ENCODE measurements at regions not wholly inside any gene's neighbourhood (a gene's known extent, or its start where the extent isn't known, plus 50 kb on each side); places are given as distances from the start of the nearest gene placed in this dataset.

GRCh38 chr4:14701896-14702295, 300.4 kb upstream of the CPEB2 start:
- H3K4me3 ChIP-seq (ENCODE audit: low read length), result no peak overlapping the region
- no peak for DNase-seq (ENCODE audit: low read depth, low spot score)

GRCh38 chr4:14708574-14708973, 293.7 kb upstream of the CPEB2 start:
- DNase-seq (ENCODE audit: low read depth, low spot score), result no peak
- H3K4me3 ChIP-seq (ENCODE audit: low read length), result no peak overlapping the region

- no peak overlapping the region for H3K4me3 ChIP-seq (ENCODE audit: low read length)
- DNase-seq (ENCODE audit: low read depth, low spot score), result no peak
Observed at GRCh38 chr4:14711259-14711658, 291.0 kb upstream of the CPEB2 start.

- DNase-seq (ENCODE audit: low read depth, low spot score), result no peak
- H3K4me3 ChIP-seq (ENCODE audit: low read length), result no peak overlapping the region
Observed at GRCh38 chr4:14716691-14717090, 285.6 kb upstream of the CPEB2 start.

GRCh38 chr4:14719053-14719452, 283.2 kb upstream of the CPEB2 start:
- H3K4me3 ChIP-seq (ENCODE audit: low read length), result no peak overlapping the region
- DNase-seq (ENCODE audit: low read depth, low spot score), result no peak

- no peak for DNase-seq (ENCODE audit: low read depth, low spot score)
Observed at GRCh38 chr4:14726441-14726840, 275.8 kb upstream of the CPEB2 start.

GRCh38 chr4:14726877-14727361, 275.4 kb upstream of the CPEB2 start:
- DNase-seq (ENCODE audit: low read depth, low spot score), result no peak
- H3K4me3 ChIP-seq (ENCODE audit: low read length), result no peak overlapping the region

More at GRCh38 chr4:14726441-14726840, 275.8 kb upstream of the CPEB2 start:
- no peak overlapping the region for H3K4me3 ChIP-seq (ENCODE audit: low read length)

- DNase-seq (ENCODE audit: low read depth, low spot score), result no peak
- no peak overlapping the region for H3K4me3 ChIP-seq (ENCODE audit: low read length)
Observed at GRCh38 chr4:14729282-14730000, 272.8 kb upstream of the CPEB2 start.

- no peak overlapping the region for H3K4me3 ChIP-seq (ENCODE audit: low read length)
- DNase-seq (ENCODE audit: low read depth, low spot score), result no peak
Observed at GRCh38 chr4:14742054-14742453, 260.2 kb upstream of the CPEB2 start.

GRCh38 chr4:14743172-14743571, 259.1 kb upstream of the CPEB2 start:
- H3K4me3 ChIP-seq (ENCODE audit: low read length), result no peak overlapping the region

GRCh38 chr4:14743601-14744000, 258.7 kb upstream of the CPEB2 start:
- DNase-seq (ENCODE audit: low read depth, low spot score), result no peak
- H3K4me3 ChIP-seq (ENCODE audit: low read length), result no peak overlapping the region

More at GRCh38 chr4:14743172-14743571, 259.1 kb upstream of the CPEB2 start:
- no peak for DNase-seq (ENCODE audit: low read depth, low spot score)

- no peak overlapping the region for H3K4me3 ChIP-seq (ENCODE audit: low read length)
- no peak for DNase-seq (ENCODE audit: low read depth, low spot score)
Observed at GRCh38 chr4:14744346-14744745, 257.9 kb upstream of the CPEB2 start.

- H3K4me3 ChIP-seq (ENCODE audit: low read length), result no peak overlapping the region
- DNase-seq (ENCODE audit: low read depth, low spot score), result no peak
Observed at GRCh38 chr4:14749910-14750309, 252.4 kb upstream of the CPEB2 start.

- no peak for DNase-seq (ENCODE audit: low read depth, low spot score)
- H3K4me3 ChIP-seq (ENCODE audit: low read length), result no peak overlapping the region
Observed at GRCh38 chr4:14752341-14753046, 249.8 kb upstream of the CPEB2 start.

GRCh38 chr4:14767142-14767541, 235.1 kb upstream of the CPEB2 start:
- DNase-seq (ENCODE audit: low read depth, low spot score), result no peak
- H3K4me3 ChIP-seq (ENCODE audit: low read length), result no peak overlapping the region

- no peak overlapping the region for H3K4me3 ChIP-seq (ENCODE audit: low read length)
- DNase-seq (ENCODE audit: low read depth, low spot score), result no peak
Observed at GRCh38 chr4:14768449-14768848, 233.8 kb upstream of the CPEB2 start.

- H3K4me3 ChIP-seq (ENCODE audit: low read length), result no peak overlapping the region
- no peak for DNase-seq (ENCODE audit: low read depth, low spot score)
Observed at GRCh38 chr4:14769993-14770392, 232.3 kb upstream of the CPEB2 start.

GRCh38 chr4:14771094-14771493, 231.2 kb upstream of the CPEB2 start:
- DNase-seq (ENCODE audit: low read depth, low spot score), result no peak
- no peak overlapping the region for H3K4me3 ChIP-seq (ENCODE audit: low read length)

- DNase-seq (ENCODE audit: low read depth, low spot score), result no peak
- H3K4me3 ChIP-seq (ENCODE audit: low read length), result no peak overlapping the region
Observed at GRCh38 chr4:14771504-14772175, 230.6 kb upstream of the CPEB2 start.

GRCh38 chr4:14772388-14772787, 229.9 kb upstream of the CPEB2 start:
- DNase-seq (ENCODE audit: low read depth, low spot score), result no peak
- H3K4me3 ChIP-seq (ENCODE audit: low read length), result no peak overlapping the region
